Neural cell (in vitro differentiated cells): ENCODE measurements at regions not wholly inside any gene's neighbourhood (a gene's known extent, or its start where the extent isn't known, plus 50 kb on each side); places are given as distances from the start of the nearest gene placed in this dataset.

ENCODE experiments used
- H2AFZ ChIP-seq: fragments of 200-600, 300-800 bp; sonication (generic), shearing (Covaris generic); 2 replicates; pipeline ENCODE4 v1.6.0; 2014; ENCODE audit warnings: low read depth, mild to moderate bottlenecking, antibody characterized with exemption, low read length, moderate library complexity
- H3F3A ChIP-seq: fragments of 200-600 bp; shearing (Covaris generic); 2 replicates; pipeline ENCODE4 v1.6.1; 2016; ENCODE audit warnings: mild to moderate bottlenecking, moderate library complexity, mixed read lengths, antibody characterized with exemption, low read length; ENCODE audit not compliant: insufficient read depth, poor library complexity, severe bottlenecking
- H3K27ac ChIP-seq: fragments of 200-600, 300-800 bp; sonication (generic), shearing (Covaris generic); 2 replicates; pipeline ENCODE4 v1.5.1; 2014; ENCODE audit warnings: mild to moderate bottlenecking, low read length, moderate library complexity
- H3K27me3 ChIP-seq: fragments of 300-800, 200-600 bp; sonication (generic), shearing (Covaris generic); 2 replicates; pipeline ENCODE4 v1.6.0; 2014; ENCODE audit warnings: mild to moderate bottlenecking, low read depth, low read length, moderate library complexity; ENCODE audit not compliant: insufficient read depth
- H3K36me3 ChIP-seq: fragments of 300-800, 200-600 bp; sonication (generic), shearing (Covaris generic); 2 replicates; pipeline ENCODE4 v1.5.1; 2014; ENCODE audit warnings: mild to moderate bottlenecking, antibody characterized with exemption, low read length, moderate library complexity; ENCODE audit not compliant: insufficient read depth
- H3K4me2 ChIP-seq: fragments of 300-800, 200-600 bp; sonication (generic), shearing (Covaris generic); 2 replicates; pipeline ENCODE4 v1.6.0; 2014; ENCODE audit warnings: mild to moderate bottlenecking, low read length
- H3K4me3 ChIP-seq: fragments of 300-800, 200-600 bp; sonication (generic), shearing (Covaris generic); 2 replicates; pipeline ENCODE4 v1.5.1; 2014; ENCODE audit warnings: mild to moderate bottlenecking, low read length, moderate library complexity
- H3K79me2 ChIP-seq: fragments of 200-600 bp; shearing (Covaris generic); replicated peaks from 2 replicates; pipeline ENCODE4 v1.6.0; 2014; ENCODE audit warnings: mild to moderate bottlenecking, low read length, moderate library complexity; ENCODE audit not compliant: insufficient read depth
- H3K9ac ChIP-seq: fragments of 300-800, 200-600 bp; sonication (generic), shearing (Covaris generic); 2 replicates; pipeline ENCODE4 v1.6.1; 2016; ENCODE audit warnings: mild to moderate bottlenecking, low read length, mixed read lengths
- H3K9me2 ChIP-seq: fragments of 200-600 bp; shearing (Covaris generic); 2 replicates; pipeline ENCODE4 v1.6.1; 2016; ENCODE audit warnings: mild to moderate bottlenecking, low read length, mixed read lengths; ENCODE audit not compliant: insufficient read depth
- H3K9me3 ChIP-seq: fragments of 200-600, 300-800 bp; sonication (generic), shearing (Covaris generic); 2 replicates; pipeline ENCODE4 v1.6.1; 2016; ENCODE audit warnings: mild to moderate bottlenecking, mixed run types, low read length, moderate library complexity, mixed read lengths
- H4K20me1 ChIP-seq: fragments of 200-600 bp; shearing (Covaris generic); 2 replicates; pipeline ENCODE4 v1.6.1; 2016; ENCODE audit warnings: mild to moderate bottlenecking, mixed run types; ENCODE audit not compliant: insufficient read depth
- EP300 ChIP-seq: fragments of 450-650 bp; conservative IDR thresholded peaks from 2 replicates; pipeline ENCODE4 v1.6.1; 2014; ENCODE audit warnings: antibody characterized with exemption, mild to moderate bottlenecking, moderate library complexity; ENCODE audit not compliant: poor library complexity, severe bottlenecking
- EZH2 ChIP-seq: fragments of 200-600, 300-800 bp; shearing (Covaris generic), sonication (generic); IDR thresholded peaks from 2 replicates; pipeline ENCODE4 v1.6.1; 2014; ENCODE audit warnings: antibody characterized with exemption, low read length, borderline replicate concordance, mild to moderate bottlenecking; ENCODE audit not compliant: insufficient read depth, poor library complexity, severe bottlenecking
- MXI1 ChIP-seq: fragments of 450-650 bp; conservative IDR thresholded peaks from 2 replicates; pipeline ENCODE4 v1.6.1; 2014; ENCODE audit warnings: antibody characterized with exemption, mild to moderate bottlenecking; ENCODE audit not compliant: poor library complexity, severe bottlenecking
- POLR2AphosphoS5 ChIP-seq: IDR thresholded peaks from 2 replicates; pipeline ENCODE4 v1.6.1; 2012
- RAD21 ChIP-seq: fragments of 450-650 bp; conservative IDR thresholded peaks from 2 replicates; pipeline ENCODE4 v1.6.1; 2014; ENCODE audit warnings: antibody characterized with exemption, mild to moderate bottlenecking, moderate library complexity
- SMC3 ChIP-seq: fragments of 450-650 bp; conservative IDR thresholded peaks from 2 replicates; pipeline ENCODE4 v1.6.1; 2014; ENCODE audit warnings: antibody characterized with exemption, mild to moderate bottlenecking, moderate library complexity; ENCODE audit not compliant: poor library complexity
- TAF1 ChIP-seq: IDR thresholded peaks from 2 replicates; pipeline ENCODE4 v1.6.1; 2012; ENCODE audit warnings: low read depth
- TF ChIP-seq, protein P1 (sequence below): IDR thresholded peaks from 2 replicates; pipeline ENCODE4 v1.6.1; 2012; ENCODE audit warnings: borderline replicate concordance
- TF ChIP-seq, protein P2 (sequence below): fragments of 450-650 bp; IDR thresholded peaks from 2 replicates; pipeline ENCODE4 v1.5.1; 2014; ENCODE audit warnings: antibody characterized with exemption, mild to moderate bottlenecking, moderate library complexity; ENCODE audit not compliant: poor library complexity, severe bottlenecking

DNA sequence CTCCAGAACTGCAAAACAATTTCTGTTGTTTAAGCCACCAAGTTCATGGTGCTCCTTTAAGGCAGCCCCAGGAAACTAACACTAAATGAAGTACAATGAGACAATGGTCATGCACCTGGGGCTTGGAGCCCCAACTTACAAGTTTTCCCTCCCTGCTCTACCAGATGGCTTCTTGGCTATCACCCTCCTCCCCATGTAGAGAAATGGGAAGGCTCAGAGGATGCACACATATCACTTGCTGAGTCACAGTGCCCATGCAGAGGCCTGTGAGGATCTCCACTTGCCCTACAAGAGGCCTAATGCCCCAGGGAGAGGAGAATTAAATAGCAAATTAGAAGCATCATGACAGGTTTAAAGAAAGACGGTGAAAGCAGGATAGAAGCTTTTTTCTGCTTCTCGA, 270.9 kb downstream of the TTC32 start:
- Histone ChIP-seq H2AFZ (no peak overlapping the region), H3K4me2 (no peak overlapping the region)

DNA sequence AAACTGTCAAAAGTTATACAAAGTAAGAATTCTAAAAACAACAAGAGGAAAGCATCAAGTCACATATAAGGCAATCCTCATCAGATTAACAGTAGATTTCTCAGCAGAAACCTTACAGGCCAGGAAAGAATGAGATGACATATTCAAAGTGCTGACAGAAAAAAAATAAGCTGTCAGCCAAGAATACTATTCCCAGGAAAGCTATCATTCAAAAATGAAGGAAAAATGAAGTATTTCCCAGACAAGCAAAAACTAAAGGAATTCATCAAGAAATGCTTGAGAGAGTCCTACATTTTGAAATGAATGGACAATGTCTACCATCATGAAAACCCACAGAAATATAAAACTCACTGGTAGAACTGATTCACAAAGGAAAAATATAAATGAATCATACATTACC, 268.9 kb upstream of the OSR1 start:
- Histone ChIP-seq H3K36me3 (no peaks in the 10 kb centered on the region), H3K9me2 (no peaks in the 10 kb centered on the region), H3K27ac (no peak overlapping the region), H3K9ac (no peak overlapping the region), H2AFZ (no peak overlapping the region), H3K4me2 (no peak overlapping the region), H3K4me3 (no peak overlapping the region), H4K20me1 (no peaks in the 10 kb centered on the region), H3K9me3 (peaks cover 2% of the 10 kb centered on the region), H3F3A (no peaks in the 10 kb centered on the region), H3K27me3 (no peaks in the 10 kb centered on the region), H3K79me2 (no peaks in the 10 kb centered on the region)
- TF ChIP-seq, protein P1, sequence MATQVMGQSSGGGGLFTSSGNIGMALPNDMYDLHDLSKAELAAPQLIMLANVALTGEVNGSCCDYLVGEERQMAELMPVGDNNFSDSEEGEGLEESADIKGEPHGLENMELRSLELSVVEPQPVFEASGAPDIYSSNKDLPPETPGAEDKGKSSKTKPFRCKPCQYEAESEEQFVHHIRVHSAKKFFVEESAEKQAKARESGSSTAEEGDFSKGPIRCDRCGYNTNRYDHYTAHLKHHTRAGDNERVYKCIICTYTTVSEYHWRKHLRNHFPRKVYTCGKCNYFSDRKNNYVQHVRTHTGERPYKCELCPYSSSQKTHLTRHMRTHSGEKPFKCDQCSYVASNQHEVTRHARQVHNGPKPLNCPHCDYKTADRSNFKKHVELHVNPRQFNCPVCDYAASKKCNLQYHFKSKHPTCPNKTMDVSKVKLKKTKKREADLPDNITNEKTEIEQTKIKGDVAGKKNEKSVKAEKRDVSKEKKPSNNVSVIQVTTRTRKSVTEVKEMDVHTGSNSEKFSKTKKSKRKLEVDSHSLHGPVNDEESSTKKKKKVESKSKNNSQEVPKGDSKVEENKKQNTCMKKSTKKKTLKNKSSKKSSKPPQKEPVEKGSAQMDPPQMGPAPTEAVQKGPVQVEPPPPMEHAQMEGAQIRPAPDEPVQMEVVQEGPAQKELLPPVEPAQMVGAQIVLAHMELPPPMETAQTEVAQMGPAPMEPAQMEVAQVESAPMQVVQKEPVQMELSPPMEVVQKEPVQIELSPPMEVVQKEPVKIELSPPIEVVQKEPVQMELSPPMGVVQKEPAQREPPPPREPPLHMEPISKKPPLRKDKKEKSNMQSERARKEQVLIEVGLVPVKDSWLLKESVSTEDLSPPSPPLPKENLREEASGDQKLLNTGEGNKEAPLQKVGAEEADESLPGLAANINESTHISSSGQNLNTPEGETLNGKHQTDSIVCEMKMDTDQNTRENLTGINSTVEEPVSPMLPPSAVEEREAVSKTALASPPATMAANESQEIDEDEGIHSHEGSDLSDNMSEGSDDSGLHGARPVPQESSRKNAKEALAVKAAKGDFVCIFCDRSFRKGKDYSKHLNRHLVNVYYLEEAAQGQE: peak; percentile 58
- TF ChIP-seq EP300: peak; percentile 21
- no peak for TF ChIP-seq RAD21
- TF ChIP-seq SMC3: no peak

More for the DNA sequence above, 270.9 kb downstream of the TTC32 start:
- Histone ChIP-seq H3K27me3 (no peaks in the 10 kb centered on the region), H3F3A (no peaks in the 10 kb centered on the region), H3K27ac (no peak overlapping the region), H3K9ac (no peak overlapping the region), H3K36me3 (no peaks in the 10 kb centered on the region), H3K9me2 (no peaks in the 10 kb centered on the region), H3K4me3 (no peak overlapping the region), H3K9me3 (peaks cover 2% of the 10 kb centered on the region), H4K20me1 (no peaks in the 10 kb centered on the region), H3K79me2 (no peaks in the 10 kb centered on the region)
- TF ChIP-seq RAD21 (no peak), MXI1 (no peak), SMC3 (no peak), TAF1 (no peak), POLR2AphosphoS5 (no peak), EP300 (no peak), EZH2 (no peak)
- TF ChIP-seq, protein P1: no peak
- TF ChIP-seq, protein P2, sequence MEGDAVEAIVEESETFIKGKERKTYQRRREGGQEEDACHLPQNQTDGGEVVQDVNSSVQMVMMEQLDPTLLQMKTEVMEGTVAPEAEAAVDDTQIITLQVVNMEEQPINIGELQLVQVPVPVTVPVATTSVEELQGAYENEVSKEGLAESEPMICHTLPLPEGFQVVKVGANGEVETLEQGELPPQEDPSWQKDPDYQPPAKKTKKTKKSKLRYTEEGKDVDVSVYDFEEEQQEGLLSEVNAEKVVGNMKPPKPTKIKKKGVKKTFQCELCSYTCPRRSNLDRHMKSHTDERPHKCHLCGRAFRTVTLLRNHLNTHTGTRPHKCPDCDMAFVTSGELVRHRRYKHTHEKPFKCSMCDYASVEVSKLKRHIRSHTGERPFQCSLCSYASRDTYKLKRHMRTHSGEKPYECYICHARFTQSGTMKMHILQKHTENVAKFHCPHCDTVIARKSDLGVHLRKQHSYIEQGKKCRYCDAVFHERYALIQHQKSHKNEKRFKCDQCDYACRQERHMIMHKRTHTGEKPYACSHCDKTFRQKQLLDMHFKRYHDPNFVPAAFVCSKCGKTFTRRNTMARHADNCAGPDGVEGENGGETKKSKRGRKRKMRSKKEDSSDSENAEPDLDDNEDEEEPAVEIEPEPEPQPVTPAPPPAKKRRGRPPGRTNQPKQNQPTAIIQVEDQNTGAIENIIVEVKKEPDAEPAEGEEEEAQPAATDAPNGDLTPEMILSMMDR: no peak
